Muscle of leg (tissue), 3 donors: ENCODE measurements at regions not wholly inside any gene's neighbourhood (a gene's known extent, or its start where the extent isn't known, plus 50 kb on each side); places are given as distances from the start of the nearest gene placed in this dataset.

ENCODE experiments used
- DNase-seq: peaks from one replicate; pipeline ENCODE4 v3.0.0; 2013
- H3K27ac ChIP-seq: one replicate; pipeline ENCODE4 v1.5.1; 2013; ENCODE audit warnings: mild to moderate bottlenecking, low read length, control low read depth
- H3K27me3 ChIP-seq: one replicate; pipeline ENCODE4 v1.6.1; 2013; ENCODE audit warnings: low read length; ENCODE audit not compliant: control insufficient read depth, insufficient read depth
- H3K36me3 ChIP-seq: one replicate; pipeline ENCODE4 v1.6.1; 2013; ENCODE audit warnings: low read length; ENCODE audit not compliant: control insufficient read depth, insufficient read depth
- H3K4me1 ChIP-seq: one replicate; pipeline ENCODE4 v1.6.1; 2013; ENCODE audit warnings: low read length; ENCODE audit not compliant: control insufficient read depth, insufficient read depth
- H3K4me3 ChIP-seq: one replicate; pipeline ENCODE4 v1.5.1; 2013; ENCODE audit warnings: low read length, control low read depth
- H3K9me3 ChIP-seq: replicated peaks from 2 replicates; pipeline ENCODE4 v1.6.1; 2013; ENCODE audit warnings: low read depth, low read length; ENCODE audit not compliant: control insufficient read depth
- WGBS: methylation state at CpG from one replicate; pipeline ENCODE4 v1.1.5; 2013; ENCODE audit warnings: missing lambda C conversion rate; ENCODE audit not compliant: insufficient coverage; 5-methylcytosine and 5-hydroxymethylcytosine counted together

DNA sequence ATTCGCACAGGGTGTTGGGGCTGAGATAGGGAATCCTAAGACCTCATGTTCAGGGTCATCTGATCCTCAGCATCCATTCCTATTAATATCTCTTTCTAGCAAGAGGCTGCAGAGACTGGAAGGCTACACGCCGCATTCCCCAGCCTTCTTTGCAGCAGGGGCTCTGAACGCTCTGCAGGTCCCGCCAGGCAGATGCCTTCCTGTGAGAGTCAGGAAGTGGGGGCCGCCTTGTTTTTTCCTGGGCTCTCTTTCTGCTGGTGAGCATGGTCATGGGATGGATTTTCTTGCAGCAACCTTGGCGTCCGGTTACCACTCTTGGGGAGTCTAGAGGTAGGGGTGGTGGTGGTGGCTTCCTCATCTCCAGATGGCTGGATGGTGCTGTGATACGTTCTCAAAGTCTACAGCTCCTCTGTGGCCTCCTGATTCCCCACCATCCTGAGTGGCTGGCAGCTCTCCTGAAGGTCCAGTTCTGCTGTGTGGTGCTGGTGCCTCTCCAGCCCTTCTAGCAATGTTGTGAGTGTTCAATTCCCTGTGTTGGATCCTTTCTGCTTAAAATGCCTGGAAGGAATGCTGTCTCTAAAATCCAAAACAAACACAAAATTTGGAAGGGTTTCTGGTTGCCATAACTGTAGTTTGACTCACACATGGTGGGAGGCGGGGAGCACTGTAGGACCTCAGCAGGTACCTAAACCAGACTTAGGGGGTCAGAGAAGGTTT is 111.9 kb downstream of the CEBPB start:
- Histone ChIP-seq H3K4me3 (no peak overlapping the region), H3K4me1 (peaks cover 56% of the 10 kb centered on the region), H3K36me3 (no peaks in the 10 kb centered on the region), H3K27ac (peak overlapping the region; percentile 32), H3K27me3 (no peaks in the 10 kb centered on the region), H3K9me3 (no peaks in the 10 kb centered on the region)
- WGBS = 63% methylated on average over 2 of the region's 10 CpGs
- peak; percentile 73 for DNase-seq

DNA sequence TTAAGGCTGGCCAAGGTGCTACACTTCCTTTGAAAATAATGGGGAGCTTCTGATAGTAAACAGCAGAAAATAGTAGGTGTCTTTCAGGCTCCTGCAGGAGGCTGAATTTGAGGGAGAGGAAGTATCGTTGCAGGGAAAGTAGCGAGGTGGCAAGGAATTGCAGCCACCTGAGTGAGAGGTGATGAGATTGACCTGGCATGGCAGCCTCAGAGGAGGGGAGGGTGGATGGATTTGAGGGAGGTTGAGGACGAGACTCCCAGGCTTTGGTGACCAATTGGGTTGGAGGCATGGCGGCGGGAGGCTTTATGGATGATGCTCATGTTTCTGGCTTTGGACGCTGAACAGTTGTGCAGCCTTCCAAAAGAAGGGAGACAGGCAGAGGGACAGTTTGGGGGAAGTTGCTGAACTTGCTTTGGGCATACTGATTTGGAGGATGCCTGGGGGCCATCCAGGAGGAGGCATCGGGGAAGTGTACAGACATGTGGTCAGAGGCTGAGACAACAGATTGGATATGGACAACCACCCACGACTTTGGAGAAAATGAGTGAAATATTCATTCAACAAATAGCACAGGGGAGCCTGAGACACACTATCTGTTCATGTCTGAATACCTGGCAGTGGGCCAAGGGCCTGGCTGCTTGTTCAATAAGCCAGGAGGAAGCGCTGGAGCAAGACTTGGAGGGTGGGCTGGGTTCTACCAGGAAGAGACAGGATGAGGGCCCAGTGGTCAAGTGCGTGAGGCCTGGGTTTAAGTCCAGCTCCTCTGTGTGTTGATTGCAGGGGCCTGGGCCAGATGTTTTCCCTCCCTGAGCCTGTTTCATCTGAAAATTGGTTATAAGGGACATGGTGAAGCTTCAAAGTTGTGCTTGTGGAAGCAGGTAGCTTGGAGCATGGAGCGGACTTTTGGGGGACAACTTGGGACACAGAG is 113.2 kb downstream of the CEBPB start:
- Histone ChIP-seq H3K36me3 (no peaks in the 10 kb centered on the region), H3K9me3 (no peaks in the 10 kb centered on the region), H3K27ac (peak overlapping the region; percentile 95), H3K4me1 (peaks cover 63% of the 10 kb centered on the region), H3K4me3 (no peak overlapping the region), H3K27me3 (no peaks in the 10 kb centered on the region)
- peak; percentile 91 for DNase-seq
- 41% methylated on average over 10 of the region's 11 CpGs for WGBS

DNA sequence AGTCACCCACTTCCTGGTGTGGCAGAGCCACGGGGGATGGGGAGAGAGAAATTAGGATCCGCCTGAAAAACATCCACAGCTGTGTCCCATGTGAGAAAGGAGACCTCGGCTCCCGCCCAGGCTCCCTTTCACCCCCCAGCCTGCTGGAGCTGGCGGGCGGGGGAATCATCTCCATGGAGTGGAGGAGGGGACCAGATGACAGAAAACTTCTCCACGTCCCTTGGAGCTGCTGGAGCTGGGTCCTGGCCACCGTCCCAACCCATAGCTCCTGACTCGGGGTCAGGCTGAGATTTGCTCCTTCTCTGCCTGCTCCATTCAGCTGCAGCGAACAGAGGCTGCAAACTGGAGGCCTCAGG is 113.8 kb downstream of the CEBPB start:
- Histone ChIP-seq H3K27me3 (no peaks in the 10 kb centered on the region), H3K27ac (peak overlapping the region; percentile 95), H3K4me3 (no peak overlapping the region), H3K36me3 (no peaks in the 10 kb centered on the region), H3K9me3 (no peaks in the 10 kb centered on the region), H3K4me1 (peaks cover 70% of the 10 kb centered on the region)
- DNase-seq = peak; percentile 93
- WGBS = 23% methylated on average over 6 of the region's 10 CpGs

DNA sequence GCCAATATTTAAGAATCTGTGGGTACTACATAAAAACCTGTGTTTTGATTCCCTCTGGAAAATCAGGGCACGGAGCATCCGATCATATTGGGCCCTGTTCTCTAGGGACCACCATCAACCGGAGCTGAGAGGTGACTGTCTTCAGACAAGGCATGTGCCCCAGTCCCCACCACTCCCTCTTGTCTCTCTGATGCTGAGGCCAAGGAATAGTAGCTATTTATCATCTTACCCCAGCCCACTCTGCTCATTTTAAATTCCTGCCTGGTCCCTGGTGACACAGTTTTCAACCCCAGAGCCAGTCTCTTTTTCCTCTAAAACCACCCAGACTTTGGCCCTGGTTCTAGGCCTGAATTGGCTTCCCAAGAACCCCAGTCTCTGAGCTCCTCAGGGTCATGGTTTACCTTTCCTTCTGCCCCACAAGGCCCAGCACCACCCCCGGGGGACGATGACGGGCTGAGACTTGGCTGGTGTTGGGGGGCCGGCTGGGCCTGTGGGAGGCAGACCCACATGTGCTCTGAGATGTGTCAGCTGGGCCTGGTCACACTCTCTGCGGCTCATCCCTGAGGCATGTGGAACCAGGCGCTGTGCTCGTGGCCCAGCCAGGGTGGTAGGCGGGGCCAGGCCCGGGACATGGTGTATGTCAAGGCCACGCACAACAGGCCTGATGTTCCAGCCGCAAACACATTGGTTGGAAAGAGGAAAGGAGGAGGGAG is 114.4 kb downstream of the CEBPB start:
- Histone ChIP-seq H3K27ac (peak overlapping the region; percentile 95), H3K27me3 (no peaks in the 10 kb centered on the region), H3K36me3 (no peaks in the 10 kb centered on the region), H3K4me1 (peaks cover 74% of the 10 kb centered on the region), H3K9me3 (no peaks in the 10 kb centered on the region), H3K4me3 (no peak overlapping the region)
- WGBS = 55% methylated on average over 14 of the region's 14 CpGs
- peak; percentile 89 for DNase-seq

DNA sequence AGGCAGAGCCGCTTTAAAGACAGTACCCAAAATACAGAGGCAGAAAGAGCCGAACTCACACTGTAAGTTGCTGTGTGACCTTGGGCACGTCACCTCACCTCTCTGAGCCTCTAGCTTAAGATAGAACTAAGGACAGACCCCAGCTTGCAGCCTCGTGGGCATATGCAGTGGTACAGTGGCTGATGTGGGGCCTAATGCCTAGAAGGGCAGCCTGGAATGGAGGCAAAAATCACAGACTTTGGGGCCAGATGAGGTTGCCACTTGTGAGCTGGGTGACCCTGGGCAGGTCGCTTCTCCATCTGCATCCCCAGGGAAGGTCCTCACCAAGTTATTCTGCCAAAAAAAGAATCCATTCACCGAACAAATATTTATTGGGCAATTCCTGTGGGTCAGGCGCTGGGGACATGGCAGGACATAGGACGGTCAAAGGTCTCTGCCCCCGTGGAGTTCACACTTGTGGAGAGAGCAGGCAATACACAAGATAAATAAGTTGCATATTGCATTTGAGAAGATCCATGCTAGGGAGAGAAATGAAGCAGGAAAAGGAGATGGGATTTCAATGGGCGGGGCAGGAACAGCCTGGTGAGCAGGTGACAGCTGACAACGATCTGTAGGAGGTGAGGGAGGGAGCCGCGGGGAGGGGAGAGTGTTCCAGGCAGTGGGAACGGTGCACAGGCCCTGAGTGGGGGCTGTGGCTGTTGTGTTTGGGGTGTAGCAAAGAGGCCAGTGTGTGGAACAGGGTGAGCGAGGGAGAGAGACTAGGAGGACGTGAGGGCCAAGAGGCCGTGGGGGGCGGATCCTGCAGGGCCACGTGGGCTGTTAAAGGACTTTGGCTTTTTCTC is 115.2 kb downstream of the CEBPB start:
- peak; percentile 57 for DNase-seq
- 48% methylated on average over 17 of the region's 19 CpGs for WGBS
- peak overlapping the region; percentile 95 for H3K27ac ChIP-seq
- no peak overlapping the region for H3K4me3 ChIP-seq
- peaks cover 74% of the 10 kb centered on the region for H3K4me1 ChIP-seq
- H3K27me3 ChIP-seq = no peaks in the 10 kb centered on the region
- H3K36me3 ChIP-seq = no peaks in the 10 kb centered on the region
- no peaks in the 10 kb centered on the region for H3K9me3 ChIP-seq

DNA sequence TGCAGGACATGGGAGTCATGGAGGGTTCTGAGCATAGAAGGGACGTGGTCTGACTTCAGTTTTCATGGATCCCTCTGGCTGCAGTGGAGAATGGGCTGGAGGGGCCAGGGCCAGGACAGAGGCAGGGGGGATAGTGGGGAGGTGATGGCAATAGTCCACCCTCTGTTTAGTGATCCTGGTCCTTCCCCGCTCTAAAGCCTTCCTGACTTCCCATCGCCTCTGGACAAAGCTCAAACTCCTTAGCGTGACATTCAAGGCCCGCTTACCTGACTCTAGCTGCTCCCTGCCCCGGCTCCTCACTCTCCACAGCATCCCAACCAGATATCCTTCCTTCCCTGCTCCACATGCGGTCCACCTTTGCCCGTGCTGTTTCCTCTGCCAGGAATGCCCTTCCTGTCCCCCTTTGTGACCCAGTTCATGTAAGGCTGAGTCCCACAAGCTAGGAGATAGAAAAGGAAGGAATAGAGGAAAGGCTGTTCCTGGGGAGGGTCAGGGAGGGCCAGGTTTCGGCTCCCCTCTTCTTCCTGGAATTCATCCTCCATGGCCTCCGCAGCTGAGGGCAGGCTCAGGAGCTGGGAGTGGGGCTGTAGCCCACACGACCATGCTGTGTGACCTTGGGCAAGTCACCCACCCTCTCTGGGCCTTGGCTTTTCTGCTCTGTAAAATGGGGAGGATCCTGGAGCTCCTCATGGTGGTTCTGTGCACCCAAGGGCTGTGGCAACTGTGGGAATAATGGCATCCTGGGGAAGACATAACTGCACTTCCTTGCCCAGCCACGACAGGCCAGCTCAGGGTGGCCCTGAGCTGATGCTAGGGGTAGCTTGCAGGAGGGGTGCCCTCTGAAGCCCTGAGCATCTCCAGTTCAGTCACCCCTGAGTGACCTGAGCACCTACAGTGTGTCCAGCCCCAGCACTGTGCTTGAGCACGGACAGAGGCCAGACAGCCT is 116.1 kb downstream of the CEBPB start:
- no peaks in the 10 kb centered on the region for H3K9me3 ChIP-seq
- H3K4me3 ChIP-seq = no peak overlapping the region
- peak overlapping the region; percentile 95 for H3K27ac ChIP-seq
- DNase-seq = no peak
- no peaks in the 10 kb centered on the region for H3K36me3 ChIP-seq
- peaks cover 3% of the 10 kb centered on the region for H3K27me3 ChIP-seq
- 85% methylated on average over 7 of the region's 13 CpGs for WGBS
- peaks cover 72% of the 10 kb centered on the region for H3K4me1 ChIP-seq

DNA sequence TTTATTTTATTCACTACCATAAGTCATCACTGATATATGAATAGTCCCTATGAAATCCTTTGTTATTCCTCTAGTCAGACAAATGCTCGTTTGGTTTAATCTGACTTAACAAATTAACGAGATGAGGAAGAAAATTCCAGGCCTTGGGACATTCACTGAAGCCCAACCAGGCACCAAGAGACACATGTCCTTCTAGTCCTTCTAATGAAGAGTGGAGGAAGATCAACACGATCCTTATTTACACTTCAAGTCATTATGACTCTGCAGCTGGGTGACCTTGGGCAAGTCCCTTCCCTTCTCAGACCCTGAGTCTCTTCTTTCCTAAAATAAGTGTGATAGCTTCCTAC is 117.5 kb downstream of the CEBPB start:
- Histone ChIP-seq H3K36me3 (no peaks in the 10 kb centered on the region), H3K4me1 (peaks cover 74% of the 10 kb centered on the region), H3K27ac (peak overlapping the region; percentile 98), H3K4me3 (no peak overlapping the region), H3K9me3 (no peaks in the 10 kb centered on the region), H3K27me3 (peaks cover 3% of the 10 kb centered on the region)
- no peak for DNase-seq
- 40% methylated on average over 1 of the region's 3 CpGs for WGBS

DNA sequence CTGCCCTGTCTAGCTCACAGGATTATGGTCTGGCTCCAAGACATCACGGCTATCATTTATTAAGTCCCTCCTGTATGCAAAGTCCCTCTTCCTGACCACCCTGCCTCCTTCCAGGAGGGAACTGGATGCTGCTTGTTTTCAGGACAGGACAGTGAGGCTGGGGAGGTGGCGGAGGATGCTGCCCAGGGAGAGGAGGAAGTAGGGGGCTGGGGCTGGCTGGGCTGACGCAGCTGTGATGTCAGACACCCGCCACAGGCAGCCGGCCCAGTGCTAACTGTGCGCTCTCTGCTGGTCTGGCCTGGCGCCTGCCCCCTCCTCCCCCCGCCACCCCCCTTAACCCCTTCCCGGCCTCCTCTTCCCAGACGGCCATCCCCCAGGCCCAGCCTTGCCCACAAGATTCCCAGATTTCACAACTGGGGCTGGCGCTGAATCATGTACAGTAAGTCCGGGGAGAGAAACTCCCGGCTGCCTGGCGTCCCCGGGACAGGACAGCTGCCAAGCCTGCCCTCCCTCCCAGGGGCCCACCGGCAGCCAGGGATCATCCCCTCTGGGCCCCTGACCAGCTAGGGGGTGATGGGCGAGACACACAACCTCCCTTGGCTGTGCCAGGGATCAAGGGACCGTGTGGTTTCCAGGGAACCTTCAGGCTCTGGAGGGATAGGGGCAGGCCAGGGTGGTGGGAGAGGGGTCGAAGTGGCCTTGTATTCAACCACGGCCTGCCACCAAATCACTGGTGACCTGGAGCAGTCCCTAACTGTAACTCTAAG is 118.1 kb downstream of the CEBPB start:
- 3% methylated on average over 5 of the region's 20 CpGs for WGBS
- Histone ChIP-seq H3K9me3 (no peaks in the 10 kb centered on the region), H3K36me3 (no peaks in the 10 kb centered on the region), H3K4me1 (peaks cover 74% of the 10 kb centered on the region), H3K27me3 (peaks cover 3% of the 10 kb centered on the region), H3K27ac (peak overlapping the region; percentile 98), H3K4me3 (no peak overlapping the region)
- DNase-seq = peak; percentile 95
